GM23248 (cell line): ENCODE measurements at regions not wholly inside any gene's neighbourhood (a gene's known extent, or its start where the extent isn't known, plus 50 kb on each side); places are given as distances from the start of the nearest gene placed in this dataset.

Experiments used
- DNase-seq: peaks from one replicate; pipeline ENCODE4 v3.0.0-alpha.2; 2015
- H2AFZ ChIP-seq: fragments of 200-600 bp; sonication (generic); 2 replicates; pipeline ENCODE4 v1.6.1; 2016; ENCODE audit warnings: antibody characterized with exemption
- H3F3A ChIP-seq: fragments of 200-600 bp; sonication (generic); 2 replicates; pipeline ENCODE4 v1.6.1; 2016; ENCODE audit warnings: mild to moderate bottlenecking, antibody characterized with exemption, mixed run types; ENCODE audit not compliant: insufficient read depth
- H3K27ac ChIP-seq: fragments of 200-600 bp; sonication (generic); 2 replicates; pipeline ENCODE4 v1.5.1; 2016; ENCODE audit warnings: mild to moderate bottlenecking
- H3K27me3 ChIP-seq: fragments of 200-600 bp; sonication (generic); replicated peaks from 2 replicates; pipeline ENCODE4 v1.6.1; 2016; ENCODE audit warnings: mild to moderate bottlenecking; ENCODE audit not compliant: insufficient read depth
- H3K36me3 ChIP-seq: fragments of 200-600 bp; sonication (generic); 2 replicates; pipeline ENCODE4 v1.6.1; 2016; ENCODE audit warnings: low read depth, mild to moderate bottlenecking
- H3K4me1 ChIP-seq: fragments of 200-600 bp; sonication (generic); 2 replicates; pipeline ENCODE4 v1.6.1; 2016; ENCODE audit warnings: mild to moderate bottlenecking; ENCODE audit not compliant: insufficient read depth
- H3K4me2 ChIP-seq: fragments of 200-600 bp; sonication (generic); one replicate; pipeline ENCODE4 v1.6.1; 2016; ENCODE audit warnings: mild to moderate bottlenecking; ENCODE audit not compliant: unreplicated experiment
- H3K4me3 ChIP-seq: fragments of 200-600 bp; sonication (generic); 2 replicates; pipeline ENCODE4 v1.5.1; 2016; ENCODE audit warnings: mild to moderate bottlenecking
- H3K79me2 ChIP-seq: fragments of 200-600 bp; sonication (generic); 2 replicates; pipeline ENCODE4 v1.6.1; 2016; ENCODE audit warnings: mild to moderate bottlenecking; ENCODE audit not compliant: insufficient read depth
- H3K9ac ChIP-seq: fragments of 200-600 bp; sonication (generic); 2 replicates; pipeline ENCODE4 v1.6.1; 2016; ENCODE audit warnings: mild to moderate bottlenecking
- H3K9me2 ChIP-seq: fragments of 200-600 bp; sonication (generic); 2 replicates; pipeline ENCODE4 v1.6.1; 2016; ENCODE audit warnings: mixed run types, mild to moderate bottlenecking, moderate library complexity; ENCODE audit not compliant: insufficient read depth
- H3K9me3 ChIP-seq: fragments of 200-600 bp; sonication (generic); one replicate; pipeline ENCODE4 v1.6.1; 2017; ENCODE audit warnings: low read depth
- H4K20me1 ChIP-seq: fragments of 200-600 bp; sonication (generic); 2 replicates; pipeline ENCODE4 v1.6.0; 2016; ENCODE audit not compliant: insufficient read depth
- EZH2 ChIP-seq: fragments of 200-600 bp; sonication (generic); IDR thresholded peaks from 2 replicates; pipeline ENCODE4 v1.6.1; 2018; ENCODE audit warnings: antibody characterized with exemption, mild to moderate bottlenecking; ENCODE audit not compliant: insufficient read depth, poor library complexity, severe bottlenecking
- EZH2phosphoT487 ChIP-seq: fragments of 200-600 bp; sonication (generic); IDR thresholded peaks from 2 replicates; pipeline ENCODE4 v1.6.1; 2018; ENCODE audit warnings: antibody characterized with exemption, moderate library complexity, mild to moderate bottlenecking, low read depth; ENCODE audit not compliant: insufficient read depth
- WGBS, 2 experiments: methylation state at CpG; one replicate each; pipeline ENCODE4 v1.1.6; 2015 to 2017; ENCODE audit warnings: low lambda C conversion rate in 2 of 2, low coverage in 1 of 2; ENCODE audit errors: missing lambda C conversion rate in 2 of 2; 5-methylcytosine and 5-hydroxymethylcytosine counted together
- in situ Hi-C: fragments of 300-500 bp; cut with MboI; formaldehyde crosslinking; loops from 2 replicates; pipeline ENCODE4 v1.15.0; 2020

DNA sequence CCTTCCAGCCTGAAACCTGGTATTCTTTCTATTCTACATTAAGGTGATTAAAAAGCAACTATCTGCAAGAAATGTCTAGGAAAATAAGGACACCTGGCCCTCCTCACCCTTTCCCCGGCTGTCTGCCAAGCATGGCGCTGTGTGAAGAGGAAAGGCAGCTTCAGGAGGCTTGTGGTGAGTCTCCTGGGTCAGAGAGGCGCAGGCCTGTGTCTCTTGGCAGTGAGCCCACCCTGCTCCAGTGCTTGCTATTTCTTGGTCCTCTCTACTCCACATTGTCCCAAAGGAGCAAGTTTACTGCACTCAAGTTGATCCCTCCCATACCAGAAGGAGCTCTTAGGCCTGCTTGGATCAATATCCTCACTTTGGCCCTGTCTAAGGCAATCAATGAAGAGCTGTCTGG, 520.7 kb upstream of the B3GAT1 start:
- Histone ChIP-seq H3K4me3 (no peak overlapping the region), H3K9me2 (no peaks in the 10 kb centered on the region), H2AFZ (no peak overlapping the region), H3K4me1 (no peaks in the 10 kb centered on the region), H3K36me3 (no peaks in the 10 kb centered on the region), H4K20me1 (no peaks in the 10 kb centered on the region), H3K9ac (no peak overlapping the region), H3F3A (no peaks in the 10 kb centered on the region), H3K9me3 (no peaks in the 10 kb centered on the region), H3K4me2 (no peak overlapping the region), H3K27ac (no peak overlapping the region), H3K27me3 (no peaks in the 10 kb centered on the region), H3K79me2 (no peaks in the 10 kb centered on the region)
- WGBS, 2 experiments: 16 to 18% methylated on average over 3 of the region's 3 CpGs
- no peak for DNase-seq
- in situ Hi-C loops: no loop called here
- TF ChIP-seq EZH2 (no peak), EZH2phosphoT487 (no peak)

DNA sequence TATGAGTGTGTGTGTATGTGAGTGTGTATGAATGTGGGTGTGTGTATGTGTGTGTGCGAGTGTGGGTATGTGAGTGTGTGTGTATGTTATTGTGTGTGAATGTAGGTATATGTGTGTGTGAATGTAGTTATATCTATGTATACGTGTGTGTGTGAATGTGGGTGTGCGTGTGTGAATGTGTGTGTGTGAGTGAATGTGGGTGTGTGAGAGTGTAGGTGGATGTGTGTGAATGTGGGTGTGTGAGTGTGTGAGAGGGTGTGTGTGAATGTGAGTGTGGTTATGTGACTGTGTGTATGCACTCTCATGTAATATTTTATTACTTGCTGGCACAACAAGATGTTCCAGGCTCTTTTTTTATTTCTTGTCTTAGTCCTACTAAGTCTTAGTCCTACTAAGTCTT, 513.4 kb upstream of the B3GAT1 start:
- no peaks in the 10 kb centered on the region for H3F3A ChIP-seq
- TF ChIP-seq EZH2phosphoT487 (no peak), EZH2 (no peak)
- 48 to 57% methylated on average over 3 of the region's 3 CpGs for WGBS, 2 experiments
- no peaks in the 10 kb centered on the region for H3K36me3 ChIP-seq
- H3K9me2 ChIP-seq: no peaks in the 10 kb centered on the region
- H3K4me3 ChIP-seq: no peak overlapping the region
- no peaks in the 10 kb centered on the region for H3K79me2 ChIP-seq
- no peak overlapping the region for H3K4me2 ChIP-seq
- no peak for DNase-seq
- in situ Hi-C loops: no loop called here
- no peak overlapping the region for H3K9ac ChIP-seq
- H3K4me1 ChIP-seq: no peaks in the 10 kb centered on the region
- no peaks in the 10 kb centered on the region for H3K9me3 ChIP-seq
- H3K27me3 ChIP-seq: no peaks in the 10 kb centered on the region
- no peak overlapping the region for H2AFZ ChIP-seq
- no peaks in the 10 kb centered on the region for H4K20me1 ChIP-seq
- H3K27ac ChIP-seq: no peak overlapping the region

GRCh38 chr11:134923441-134923840, 511.4 kb upstream of the B3GAT1 start:
- Histone ChIP-seq H3K27me3 (no peaks in the 10 kb centered on the region), H3K9ac (no peak overlapping the region), H3K79me2 (no peaks in the 10 kb centered on the region), H3K4me3 (no peak overlapping the region), H3K36me3 (no peaks in the 10 kb centered on the region), H3K9me3 (no peaks in the 10 kb centered on the region), H3K9me2 (no peaks in the 10 kb centered on the region), H3K4me1 (no peaks in the 10 kb centered on the region), H3K4me2 (no peak overlapping the region), H4K20me1 (no peaks in the 10 kb centered on the region), H2AFZ (no peak overlapping the region), H3K27ac (no peak overlapping the region), H3F3A (no peaks in the 10 kb centered on the region)
- DNase-seq: no peak
- in situ Hi-C loops: no loop called here
- TF ChIP-seq EZH2phosphoT487 (no peak), EZH2 (no peak)
- 50 to 54% methylated on average over 7 of the region's 7 CpGs for WGBS, 2 experiments

DNA sequence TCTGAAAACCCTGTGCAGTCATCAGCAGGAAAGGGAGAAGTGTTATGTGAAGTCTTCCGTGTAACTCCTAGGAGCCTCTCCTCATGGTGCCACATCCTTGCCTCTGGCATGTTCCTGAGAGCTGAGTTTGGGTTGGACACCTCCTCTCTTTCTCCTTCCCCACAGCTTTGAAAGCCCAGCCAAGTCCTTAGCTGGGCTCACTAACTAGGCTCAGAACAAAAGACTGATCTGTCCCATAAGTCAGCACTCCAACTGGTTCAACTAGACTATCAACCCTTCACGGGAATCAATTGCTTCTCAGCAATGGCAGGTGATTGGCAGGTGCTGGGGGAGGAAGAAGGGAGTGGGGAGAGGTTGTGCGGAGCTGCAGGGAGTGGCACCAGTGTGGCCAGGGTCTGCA, 509.9 kb upstream of the B3GAT1 start:
- Histone ChIP-seq H3K27ac (no peak overlapping the region), H3K4me2 (no peak overlapping the region), H3K9me3 (no peaks in the 10 kb centered on the region), H3K4me3 (no peak overlapping the region), H4K20me1 (no peaks in the 10 kb centered on the region), H3K9me2 (no peaks in the 10 kb centered on the region), H3K4me1 (no peaks in the 10 kb centered on the region), H3F3A (no peaks in the 10 kb centered on the region), H3K27me3 (no peaks in the 10 kb centered on the region; the same call in 1 of the 2 replicates), H3K79me2 (no peaks in the 10 kb centered on the region), H3K9ac (no peak overlapping the region), H2AFZ (no peak overlapping the region), H3K36me3 (no peaks in the 10 kb centered on the region)
- 15 to 28% methylated on average over 3 of the region's 3 CpGs for WGBS, 2 experiments
- no peak for DNase-seq
- TF ChIP-seq EZH2phosphoT487: no peak
- TF ChIP-seq EZH2: no peak
- in situ Hi-C loops: no loop called here

DNA sequence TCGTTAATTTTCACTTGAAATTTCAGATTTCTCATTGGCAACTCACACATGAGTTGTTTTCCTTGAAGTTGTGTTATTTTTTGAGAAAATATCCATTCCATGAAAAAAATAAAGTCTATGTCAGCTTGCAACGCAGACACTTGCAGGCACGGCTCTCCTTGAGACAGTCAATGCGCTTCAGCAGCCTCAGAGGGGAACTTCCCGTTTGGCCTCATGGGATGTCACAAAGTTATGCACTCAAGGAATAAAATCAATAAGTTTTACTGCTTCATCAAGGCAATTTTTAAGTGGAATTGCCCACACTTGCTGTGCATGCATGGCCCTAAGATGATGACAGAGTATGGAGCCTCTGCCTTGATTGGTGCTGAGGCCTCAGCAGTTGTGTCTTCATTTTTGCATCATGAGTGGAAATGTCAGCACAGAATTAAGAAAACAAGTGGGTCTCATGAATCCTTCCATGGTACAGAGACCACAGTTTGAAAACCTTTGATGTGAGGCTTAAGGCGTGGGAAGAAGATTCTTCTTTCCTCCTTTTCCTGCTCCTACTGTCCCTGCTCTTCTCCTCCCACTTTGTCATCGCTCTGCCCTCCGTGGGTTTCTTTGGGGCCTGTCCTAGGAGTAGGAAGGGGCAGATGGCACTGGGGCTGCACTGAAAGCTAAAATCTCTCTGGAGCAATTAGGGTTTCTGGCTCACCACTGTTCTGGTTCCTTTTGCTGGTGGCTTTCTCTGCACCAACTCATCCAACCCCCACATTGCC, 509.0 kb upstream of the B3GAT1 start:
- Histone ChIP-seq H3K9me3 (no peaks in the 10 kb centered on the region), H3K9me2 (no peaks in the 10 kb centered on the region), H4K20me1 (no peaks in the 10 kb centered on the region), H3K4me1 (no peaks in the 10 kb centered on the region), H3F3A (no peaks in the 10 kb centered on the region), H3K36me3 (no peaks in the 10 kb centered on the region), H3K27ac (no peak overlapping the region), H3K4me3 (no peak overlapping the region), H2AFZ (no peak overlapping the region), H3K27me3 (no peaks in the 10 kb centered on the region; the same call in 1 of the 2 replicates), H3K79me2 (no peaks in the 10 kb centered on the region), H3K4me2 (no peak overlapping the region), H3K9ac (no peak overlapping the region)
- no peak for TF ChIP-seq EZH2phosphoT487
- TF ChIP-seq EZH2: no peak
- WGBS, 2 experiments: 27 to 31% methylated on average over 8 of the region's 8 CpGs
- in situ Hi-C loops: no loop called here
- no peak for DNase-seq
